Small intestine (tissue), 7 donors: ENCODE measurements at regions not wholly inside any gene's neighbourhood (a gene's known extent, or its start where the extent isn't known, plus 50 kb on each side); places are given as distances from the start of the nearest gene placed in this dataset.
"Not testable (repeated sequence)": the region's sequence is repeated elsewhere in the genome, so short reads cannot be mapped to it uniquely, and the experiment has no call there.

Source experiments
- DNase-seq, 2 donors: peaks; one replicate each; pipeline versions ENCODE4 v3.0.0 to v3.0.0-alpha.2; 2013
- FAIRE-seq: peaks from 2 replicates; lab custom pipeline; 2012; peaks lifted over from hg19 to GRCh38; lab: Jason Lieb, UNC
- H3K27ac ChIP-seq, 3 donors: one replicate each; pipeline ENCODE4 v1.5.1; 2013; ENCODE audit warnings: low read length in 2 of 3, mild to moderate bottlenecking in 2 of 3, control low read depth in 1 of 3, inconsistent platforms in 1 of 3, low read depth in 1 of 3, moderate library complexity in 1 of 3
- H3K27me3 ChIP-seq, 3 donors: one replicate each; pipeline ENCODE4 v1.6.1; 2013; ENCODE audit warnings: low read length in 3 of 3, inconsistent platforms in 1 of 3; ENCODE audit not compliant: control insufficient read depth in 3 of 3, insufficient read depth in 3 of 3
- H3K36me3 ChIP-seq, 3 donors: one replicate each; pipeline ENCODE4 v1.6.1; 2013; ENCODE audit warnings: low read length in 3 of 3, inconsistent platforms in 1 of 3, low read depth in 1 of 3, mild to moderate bottlenecking in 1 of 3, moderate library complexity in 1 of 3; ENCODE audit not compliant: control insufficient read depth in 3 of 3, insufficient read depth in 2 of 3
- H3K4me1 ChIP-seq, 3 donors: one replicate each; pipeline ENCODE4 v1.6.1; 2013; ENCODE audit warnings: low read length in 2 of 3, inconsistent platforms in 1 of 3, low read depth in 1 of 3, mild to moderate bottlenecking in 1 of 3, moderate library complexity in 1 of 3; ENCODE audit not compliant: control insufficient read depth in 3 of 3, insufficient read depth in 2 of 3
- H3K4me3 ChIP-seq, 3 donors: one replicate each; pipeline ENCODE4 v1.5.1; 2013; ENCODE audit warnings: low read length in 3 of 3, control low read depth in 1 of 3, inconsistent platforms in 1 of 3, low read depth in 1 of 3, mild to moderate bottlenecking in 1 of 3, moderate library complexity in 1 of 3
- H3K9me3 ChIP-seq, 2 donors: one replicate each; pipeline ENCODE4 v1.6.1; 2013; ENCODE audit warnings: low read depth in 1 of 2, low read length in 1 of 2; ENCODE audit not compliant: control insufficient read depth in 2 of 2, insufficient read depth in 1 of 2
- WGBS, 3 donors: extraction: QIAGEN DNeasy Blood & Tissue Kit; methylation state at CpG; one replicate each; pipeline ENCODE4 v1.1.7; 2013; 5-methylcytosine and 5-hydroxymethylcytosine counted together
- donor health status: healthy with polysubstance abuse.
- donor health status: control.
- donor health status: control.
- donor health status: Bipolar disorder and iron deficiency.
- donor health status: healthy.

GRCh38 chr20:22522701-22523100 lies 61.7 kb downstream of the FOXA2 start:
- DNase-seq (no peak), FAIRE-seq (no peak)
- Histone ChIP-seq H3K4me3 (no peak overlapping the region), H3K4me1 (peaks cover 0 to 13% (median 0%) of the 10 kb centered on the region in 3 donors), H3K9me3 (no peaks in the 10 kb centered on the region), H3K27me3 (peaks cover 0 to 3% (median 0%) of the 10 kb centered on the region in 3 donors), H3K36me3 (no peaks in the 10 kb centered on the region), H3K27ac (peak overlapping the region in 1 of 3 donors; percentile 31)
- 85 to 98% (median 91%) methylated on average over 3 of the region's 3 CpGs for WGBS, 3 donors

- not testable (repeated sequence) for H3K27ac ChIP-seq, H3K9me3 ChIP-seq, H3K36me3 ChIP-seq, DNase-seq, H3K27me3 ChIP-seq, H3K4me3 ChIP-seq, FAIRE-seq
- peaks cover 0 to 13% (median 0%) of the 10 kb centered on the region in 3 donors for H3K4me1 ChIP-seq
- 92 to 93% (median 93%) methylated on average over 12 of the region's 12 CpGs for WGBS, 3 donors
Measured at GRCh38 chr20:22521940-22522339, 62.4 kb downstream of the FOXA2 start.

DNA sequence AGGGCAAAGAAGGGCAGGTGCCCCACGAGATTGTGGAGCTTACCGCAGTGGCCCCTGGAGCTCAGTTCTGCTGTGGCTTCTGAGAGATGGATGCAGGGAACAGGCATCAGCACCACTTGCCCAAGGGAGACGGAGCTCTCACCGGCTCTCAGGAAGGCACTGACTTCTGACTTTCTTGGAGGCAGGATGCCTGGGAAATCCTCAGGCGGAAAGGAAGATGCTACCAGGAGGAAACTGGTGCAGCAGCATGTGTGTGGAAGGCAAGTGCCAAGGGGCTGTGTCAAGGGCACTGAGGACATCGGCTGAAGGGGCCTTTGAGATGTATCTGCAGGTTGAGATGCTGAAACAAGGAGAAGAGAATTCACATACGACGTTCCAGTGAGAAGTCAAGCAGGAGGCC lies 64.0 kb downstream of the FOXA2 start:
- DNase-seq, result no peak
- Histone ChIP-seq H3K36me3 (no peaks in the 10 kb centered on the region), H3K27me3 (peaks cover 0 to 3% (median 0%) of the 10 kb centered on the region in 3 donors), H3K4me1 (peaks cover 0 to 13% (median 0%) of the 10 kb centered on the region in 3 donors), H3K9me3 (no peaks in the 10 kb centered on the region), H3K27ac (no peak overlapping the region), H3K4me3 (no peak overlapping the region)
- FAIRE-seq, result no peak
- 83 to 93% (median 86%) methylated on average over 8 of the region's 8 CpGs for WGBS, 3 donors

DNA sequence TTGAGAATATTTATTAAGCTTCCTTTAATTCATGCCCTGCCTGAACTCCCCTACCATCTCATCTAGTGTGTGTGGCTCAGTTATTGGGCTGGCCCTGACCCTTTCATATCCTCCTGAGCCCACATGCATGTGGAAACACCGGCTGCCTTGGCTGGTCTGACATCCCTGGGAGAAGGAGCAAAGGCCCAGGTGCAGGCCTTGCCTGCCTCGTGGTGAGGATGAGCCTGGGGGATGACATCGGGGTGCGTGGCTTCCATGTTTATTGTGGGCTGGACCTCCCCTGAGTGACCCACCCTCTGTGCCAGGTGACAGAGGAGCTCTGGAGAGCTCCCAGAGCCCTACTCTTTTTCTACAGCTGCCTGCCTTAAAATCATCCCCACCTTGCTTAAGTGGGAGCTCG lies 69.1 kb downstream of the FOXA2 start:
- Histone ChIP-seq H3K36me3 (no peaks in the 10 kb centered on the region), H3K27me3 (peaks cover 0 to 3% (median 0%) of the 10 kb centered on the region in 3 donors), H3K27ac (no peak overlapping the region), H3K4me1 (peaks cover 0 to 21% (median 0%) of the 10 kb centered on the region in 3 donors), H3K4me3 (no peak overlapping the region), H3K9me3 (no peaks in the 10 kb centered on the region)
- WGBS, 3 donors, result 78 to 89% (median 80%) methylated on average over 5 of the region's 5 CpGs
- FAIRE-seq, result no peak
- no peak for DNase-seq

- DNase-seq, result no peak
- Histone ChIP-seq H3K27ac (no peak overlapping the region), H3K36me3 (no peaks in the 10 kb centered on the region), H3K4me1 (peaks cover 0 to 22% (median 0%) of the 10 kb centered on the region in 3 donors), H3K27me3 (peaks cover 0 to 3% (median 0%) of the 10 kb centered on the region in 3 donors), H3K4me3 (no peak overlapping the region), H3K9me3 (no peaks in the 10 kb centered on the region)
- no peak for FAIRE-seq
- 82 to 92% (median 88%) methylated on average over 4 of the region's 4 CpGs for WGBS, 3 donors
Measured at GRCh38 chr20:22513574-22513973, 70.8 kb downstream of the FOXA2 start.

- 33 to 56% (median 48%) methylated on average over 1 of the region's 1 CpG for WGBS, 3 donors
- FAIRE-seq (no peak), DNase-seq (no peak)
- no peak overlapping the region for H3K4me3 ChIP-seq
- peak overlapping the region in 1 of 3 donors; percentile 32 for H3K27ac ChIP-seq
- no peaks in the 10 kb centered on the region for H3K36me3 ChIP-seq
- H3K27me3 ChIP-seq, result peaks cover 0 to 3% (median 0%) of the 10 kb centered on the region in 3 donors
- no peaks in the 10 kb centered on the region for H3K9me3 ChIP-seq
- peaks cover 0 to 27% (median 0%) of the 10 kb centered on the region in 3 donors for H3K4me1 ChIP-seq
Measured at GRCh38 chr20:22512911-22513489, 71.4 kb downstream of the FOXA2 start.

DNA sequence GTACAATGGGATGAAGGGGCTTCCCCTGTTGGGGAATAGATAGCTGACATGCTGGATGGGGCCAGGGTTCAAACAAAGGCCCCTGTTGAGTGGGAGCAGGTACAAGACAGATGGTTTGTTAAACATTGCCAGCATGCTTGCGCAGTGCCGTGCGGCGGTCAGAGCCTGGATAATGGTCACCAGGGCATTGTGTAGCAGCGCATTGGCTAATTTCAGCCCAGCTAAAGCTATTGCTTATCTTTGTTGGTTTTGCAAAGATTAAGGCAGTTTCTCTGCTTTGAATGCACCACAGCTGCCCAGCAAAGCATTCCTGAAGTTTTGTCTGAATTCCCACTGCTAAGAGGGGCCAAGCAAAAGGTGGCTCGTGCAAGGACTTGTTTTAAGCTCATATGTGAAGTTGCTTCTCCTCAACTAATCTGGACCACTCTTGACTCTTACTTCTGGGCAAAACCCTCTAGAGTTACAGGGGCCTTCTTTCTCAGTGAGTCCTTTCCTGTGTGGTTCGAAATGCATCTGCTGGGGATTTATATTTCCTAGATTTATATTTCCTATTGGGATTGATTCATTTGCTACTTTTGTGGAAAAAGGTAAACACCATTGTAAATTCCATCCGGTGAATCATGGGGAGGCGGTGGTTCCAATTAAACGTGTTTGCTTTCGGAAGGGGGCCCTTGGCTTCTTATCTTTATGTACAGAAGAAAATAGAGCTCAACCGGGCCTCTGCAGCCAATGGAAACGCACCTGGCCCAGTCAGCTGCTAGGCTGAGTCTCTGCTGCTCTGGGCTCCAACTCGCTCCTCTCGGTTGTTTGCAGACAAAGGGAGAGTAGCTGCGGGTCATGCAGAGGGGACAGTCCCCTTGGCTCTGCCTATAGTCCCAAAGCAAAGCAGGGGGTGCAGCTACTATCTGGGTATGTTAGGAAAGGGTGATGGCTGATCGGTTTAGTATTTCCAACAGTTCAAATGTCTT lies 72.1 kb downstream of the FOXA2 start:
- no peaks in the 10 kb centered on the region for H3K36me3 ChIP-seq
- FAIRE-seq (no peak), DNase-seq (peak; percentile 61 to 82)
- peak overlapping the region in 1 of 3 donors; percentile 65 for H3K27ac ChIP-seq
- WGBS, 3 donors, result 11 to 34% (median 22%) methylated on average over 17 of the region's 17 CpGs
- H3K27me3 ChIP-seq, result peaks cover 0 to 3% (median 0%) of the 10 kb centered on the region in 3 donors
- H3K4me3 ChIP-seq, result no peak overlapping the region
- peaks cover 0 to 28% (median 0%) of the 10 kb centered on the region in 3 donors for H3K4me1 ChIP-seq
- H3K9me3 ChIP-seq, result no peaks in the 10 kb centered on the region

GRCh38 chr20:22509843-22510147 lies 74.6 kb downstream of the FOXA2 start:
- Histone ChIP-seq H3K27ac (no peak overlapping the region), H3K9me3 (no peaks in the 10 kb centered on the region), H3K27me3 (peaks cover 0 to 3% (median 0%) of the 10 kb centered on the region in 3 donors), H3K4me1 (peaks cover 0 to 28% (median 0%) of the 10 kb centered on the region in 3 donors), H3K36me3 (no peaks in the 10 kb centered on the region), H3K4me3 (no peak overlapping the region)
- DNase-seq, result no peak
- 83 to 89% (median 85%) methylated on average over 3 of the region's 3 CpGs for WGBS, 3 donors
- FAIRE-seq, result no peak
